ENCODE measurements at regions not wholly inside any gene's neighbourhood (a gene's known extent, or its start where the extent isn't known, plus 50 kb on each side); places are given as distances from the start of the nearest gene placed in this dataset.

DNA sequence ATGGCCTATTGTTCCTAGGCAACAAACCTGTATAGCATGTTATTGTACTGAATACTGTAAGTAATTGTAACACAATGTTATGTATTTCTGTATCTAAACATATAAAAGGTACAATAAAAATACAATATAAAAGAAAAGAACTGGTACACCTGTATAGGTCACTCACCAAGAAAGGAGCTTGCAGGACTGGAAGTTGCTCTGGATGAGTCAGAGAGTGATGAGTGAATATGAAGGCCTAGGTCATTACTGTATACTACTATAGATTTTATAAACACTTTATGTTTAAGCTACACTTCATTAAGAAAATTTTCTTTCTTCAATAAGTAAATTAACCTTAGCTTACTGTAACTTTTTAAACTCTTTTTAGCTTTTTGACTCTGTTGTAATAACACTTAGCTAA lies 559.9 kb downstream of the PLPP3 start:
- no peak for DNase-seq

DNA sequence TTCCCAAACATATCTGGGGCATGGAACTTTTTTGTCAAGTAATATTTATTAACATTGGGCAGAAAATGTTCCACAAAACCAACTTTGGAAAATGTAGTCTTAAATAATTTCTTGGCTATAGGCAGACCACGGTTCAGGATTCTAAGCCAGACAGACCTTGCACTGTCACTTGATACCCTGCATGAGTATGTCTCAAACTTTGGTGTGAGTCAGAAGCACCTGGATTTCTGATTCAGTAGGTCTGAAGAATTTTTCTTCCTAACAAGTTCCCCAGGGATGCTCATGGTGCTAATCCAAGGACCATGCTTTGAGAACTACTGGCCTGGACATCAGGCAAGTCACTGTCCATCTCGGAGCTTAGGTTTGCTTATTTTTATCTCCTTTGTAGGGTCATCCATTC lies 562.0 kb downstream of the PLPP3 start:
- no peak for DNase-seq

DNA sequence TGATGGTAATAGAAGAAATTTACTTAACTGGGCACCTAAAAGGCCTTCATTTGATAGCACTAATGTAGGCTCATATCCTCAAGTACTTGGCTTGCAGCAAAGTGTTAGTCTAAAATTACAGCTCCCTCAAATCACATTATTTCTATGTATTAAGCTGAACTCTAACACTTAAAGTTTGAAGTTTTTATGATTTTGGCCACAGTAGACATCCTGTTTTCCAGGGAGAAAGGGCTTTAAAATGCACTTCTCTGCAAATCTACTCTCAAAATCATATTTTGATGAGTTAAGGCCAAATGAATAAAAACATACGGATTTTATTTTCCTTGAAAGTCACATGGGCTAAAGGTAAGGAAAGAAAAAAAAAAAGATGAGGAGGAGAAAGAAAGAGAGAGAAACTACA lies 575.5 kb downstream of the PLPP3 start:
- no peak for DNase-seq

GRCh38 chr1:56002231-56002630 lies 577.1 kb downstream of the PLPP3 start:
- no peak for DNase-seq

- DNase-seq = no peak
Observed at GRCh38 chr1:56000424-56000823, 578.9 kb downstream of the PLPP3 start.

DNA sequence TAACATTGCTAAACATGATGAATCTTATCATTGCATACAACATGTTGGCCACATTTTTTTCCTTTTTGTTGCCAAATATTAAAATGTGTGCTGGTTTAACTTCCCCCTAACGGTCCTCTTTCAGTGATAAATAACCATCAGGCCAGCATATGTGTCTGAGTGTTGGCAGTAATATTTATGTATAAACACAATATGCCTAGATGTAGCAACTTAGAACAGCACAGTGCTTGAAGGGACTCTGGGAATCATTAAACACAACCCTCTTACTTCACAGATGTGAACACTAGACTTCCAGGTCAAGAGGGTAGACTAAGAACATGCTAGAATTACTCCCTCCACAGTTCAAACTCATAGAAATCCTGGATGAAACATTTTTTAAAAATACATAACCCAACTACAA lies 581.8 kb downstream of the PLPP3 start:
- no peak for DNase-seq

DNA sequence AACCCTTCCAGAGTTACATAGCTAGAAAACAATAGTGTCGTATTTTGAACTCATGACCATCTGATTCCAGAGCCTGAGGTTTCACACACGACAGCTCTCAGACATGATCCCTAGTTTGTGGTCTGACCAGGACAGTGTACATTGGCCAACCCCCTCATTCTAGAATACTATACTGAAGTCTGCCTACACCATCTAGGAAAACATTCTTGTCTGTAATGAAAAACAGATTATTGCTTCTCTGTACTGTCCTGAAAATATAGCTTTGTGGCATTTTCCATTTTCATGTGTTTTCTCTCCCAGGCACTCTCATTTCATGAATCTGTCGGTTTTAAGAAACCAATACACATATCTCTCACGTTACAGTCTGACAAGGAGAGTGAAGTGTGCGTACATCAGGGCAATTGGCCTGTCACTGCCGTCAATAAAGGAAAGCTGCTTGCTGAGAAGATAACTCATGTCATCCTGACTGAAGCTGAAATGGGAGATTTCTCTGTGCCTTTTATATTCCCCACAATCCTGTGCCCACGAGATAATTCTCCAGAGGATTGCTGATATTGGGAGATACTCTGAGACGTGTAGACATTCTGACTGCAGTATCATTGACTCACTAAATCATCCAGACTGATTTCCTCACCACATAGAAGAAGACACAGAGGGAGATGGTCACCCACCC lies 585.6 kb downstream of the PLPP3 start:
- no peak for DNase-seq

DNA sequence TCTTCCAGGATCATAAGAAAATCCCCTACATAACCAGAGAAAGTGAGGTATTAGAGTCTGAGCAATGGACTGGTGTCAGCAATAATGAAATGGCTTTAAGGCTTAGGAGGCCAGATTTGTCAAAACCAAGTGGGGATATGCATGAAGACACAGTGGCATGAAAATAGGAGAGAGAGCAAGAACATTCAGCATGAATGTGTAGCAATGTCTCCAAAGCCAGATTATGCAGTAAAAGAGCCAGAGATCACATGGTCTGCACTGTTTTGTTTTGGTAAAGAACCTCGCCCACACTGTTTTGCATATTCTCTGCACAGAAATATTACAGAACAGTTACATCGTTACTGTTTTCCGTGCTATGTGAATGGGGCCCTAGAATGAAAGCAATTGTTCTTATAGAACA lies 589.4 kb downstream of the PLPP3 start:
- DNase-seq = no peak

DNA sequence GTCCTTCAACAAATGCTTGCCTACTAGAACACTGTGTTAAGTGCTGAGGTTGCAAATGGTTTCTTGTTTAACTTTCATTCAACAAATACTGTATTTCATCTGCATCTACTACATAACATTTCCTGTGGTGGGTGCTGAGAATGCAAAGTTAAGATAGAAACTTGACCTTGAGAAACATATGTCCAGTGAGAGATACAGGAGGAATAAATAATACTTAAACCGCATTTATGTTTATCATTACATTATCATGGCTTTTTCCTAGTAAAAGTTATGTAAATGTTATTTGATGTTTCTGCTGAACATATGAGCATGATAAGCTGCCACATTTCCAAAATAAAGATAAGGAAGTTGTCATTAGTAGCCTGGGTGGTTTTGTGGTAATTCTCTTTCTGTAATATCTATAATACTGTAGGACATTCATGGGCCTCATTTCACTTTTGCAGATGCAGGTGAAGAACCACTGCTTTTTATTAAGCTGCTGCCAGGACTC lies 590.4 kb downstream of the PLPP3 start:
- peak; percentile 61 for DNase-seq

DNA sequence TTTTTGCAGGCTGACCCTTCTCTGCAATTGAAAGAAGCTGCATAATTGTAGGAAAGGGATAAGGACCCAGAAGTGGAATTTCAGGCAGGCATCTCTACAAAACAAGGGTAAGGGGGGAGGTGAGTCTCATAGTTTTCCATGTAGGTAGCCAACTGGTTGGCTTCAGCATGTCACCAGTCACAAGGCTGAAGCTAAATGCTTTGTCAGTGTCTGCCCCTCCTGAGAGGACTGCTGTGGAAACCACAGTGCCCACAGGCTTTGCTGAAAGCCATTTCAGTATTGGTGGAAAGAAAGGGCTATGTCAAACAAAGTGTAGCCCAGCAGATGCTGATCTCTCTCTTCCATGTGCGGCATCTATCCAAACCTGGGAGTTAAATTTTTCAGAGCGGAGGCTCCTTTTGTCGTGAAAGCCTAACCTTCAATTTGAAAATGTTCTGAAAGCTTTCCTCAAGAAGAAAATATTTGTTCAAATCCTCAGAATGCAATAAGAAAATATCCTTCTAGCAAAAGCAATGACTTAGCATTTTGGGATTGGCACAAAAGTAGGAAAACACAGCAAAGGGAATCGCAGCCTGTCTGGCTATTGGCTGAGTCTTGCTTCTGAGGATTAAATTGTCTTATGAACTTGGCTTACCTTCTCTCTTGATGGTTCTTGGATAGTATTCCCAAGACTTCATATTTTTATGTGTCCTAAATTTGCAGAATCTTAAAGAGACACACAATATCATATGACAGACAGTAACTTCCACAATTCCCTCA lies 591.7 kb downstream of the PLPP3 start:
- peak; percentile 36 for DNase-seq

DNA sequence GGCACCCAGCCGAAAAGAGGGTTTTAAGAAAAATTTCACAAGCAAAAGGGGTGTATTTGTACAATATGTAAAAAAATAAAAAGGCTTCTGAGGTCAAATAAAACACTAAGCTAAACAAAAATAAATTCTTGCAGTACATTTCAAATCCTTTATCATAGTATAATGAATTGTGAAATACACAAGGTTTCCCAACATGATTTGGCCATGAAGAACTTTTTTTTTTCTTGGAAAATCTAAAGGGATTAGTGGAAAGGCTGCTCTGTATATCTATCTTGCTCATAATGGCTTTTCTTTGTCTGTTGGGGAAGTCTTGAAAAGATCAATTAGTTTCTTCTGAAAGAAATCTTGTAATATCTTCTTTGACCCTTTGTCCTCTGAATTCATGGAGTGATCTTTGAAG lies 593.4 kb downstream of the PLPP3 start:
- DNase-seq = no peak

- no peak for DNase-seq
Observed at GRCh38 chr1:55981010-55981650, 598.2 kb downstream of the PLPP3 start.

DNA sequence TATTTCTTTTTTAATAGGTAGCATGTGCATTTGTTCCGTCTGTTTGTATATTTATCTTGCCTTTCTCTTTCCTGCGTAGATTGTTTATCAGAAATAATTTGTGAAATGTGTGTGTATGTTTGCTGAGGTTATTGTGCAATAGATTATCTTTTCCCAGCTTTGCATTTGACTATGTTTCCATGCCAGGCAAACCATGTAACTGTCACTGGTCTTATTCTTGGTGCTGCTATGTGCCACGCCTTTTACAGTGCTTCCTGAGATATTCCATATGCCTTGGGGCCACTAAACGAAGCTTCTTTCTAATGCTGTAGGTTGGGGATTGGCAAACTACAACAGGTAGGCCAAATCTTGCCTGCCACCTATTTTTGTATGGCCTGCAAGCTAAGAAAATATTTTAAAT lies 598.8 kb downstream of the PLPP3 start:
- no peak for DNase-seq

DNA sequence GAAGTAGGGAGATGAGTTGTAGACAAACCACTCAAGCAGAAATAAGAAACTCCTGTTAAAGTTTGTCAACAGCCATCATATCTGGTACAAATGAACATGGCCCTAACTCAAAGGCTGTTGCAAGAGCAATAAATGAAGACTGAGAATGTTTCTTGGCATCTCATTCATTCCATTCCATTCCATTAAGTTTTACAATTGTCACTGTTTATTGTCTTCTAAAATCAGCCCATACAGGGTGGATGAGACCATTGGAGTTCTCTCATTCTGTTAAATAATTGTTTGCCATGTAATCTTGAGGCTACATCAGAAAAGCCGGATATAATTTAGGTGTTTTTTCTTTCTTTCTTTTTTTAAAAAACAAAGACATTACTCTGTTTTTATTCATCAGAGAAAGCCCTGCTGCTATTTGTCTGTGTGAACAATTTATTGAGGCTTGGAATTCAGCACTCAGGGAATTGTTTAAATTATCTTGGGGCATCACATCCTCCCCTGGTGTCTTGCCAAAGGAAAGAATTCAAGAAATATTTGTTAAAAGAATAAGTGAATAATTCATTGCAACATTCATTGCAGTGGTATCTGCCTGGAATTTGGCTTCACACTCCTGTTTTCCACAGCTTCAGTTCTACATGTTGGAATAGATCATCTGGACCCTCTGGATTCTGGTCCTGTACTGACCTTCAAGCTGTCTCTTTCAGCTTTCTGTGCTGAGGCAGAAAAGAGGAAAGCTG lies 604.5 kb downstream of the PLPP3 start:
- no peak for DNase-seq

GRCh38 chr1:55970526-55971110 lies 608.7 kb downstream of the PLPP3 start:
- DNase-seq = no peak

- DNase-seq = no peak
Observed at GRCh38 chr1:55969322-55969721, 610.0 kb downstream of the PLPP3 start.

DNA sequence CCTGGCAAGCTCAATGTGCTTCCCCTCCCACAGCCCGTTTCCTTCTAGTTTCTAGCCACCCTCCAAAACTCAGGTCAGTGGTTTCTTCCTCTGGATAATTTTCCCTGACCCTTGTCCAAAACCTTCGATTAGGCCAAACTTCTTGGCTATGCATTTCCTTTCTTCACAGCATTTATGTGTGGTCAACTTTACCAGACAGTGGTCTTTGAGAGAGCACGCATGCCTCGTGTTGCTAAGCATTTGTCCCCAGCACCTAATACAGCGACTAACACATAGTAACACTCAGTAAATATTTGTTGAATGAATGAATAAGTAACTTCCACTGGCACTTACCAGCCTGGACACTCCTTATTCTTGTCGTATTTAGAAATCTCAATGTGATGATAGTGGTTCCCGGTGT lies 610.7 kb downstream of the PLPP3 start:
- no peak for DNase-seq

- no peak for DNase-seq
Observed at GRCh38 chr1:55965981-55966461, 613.3 kb downstream of the PLPP3 start.

- no peak for DNase-seq
Observed at GRCh38 chr1:55962472-55962871, 616.9 kb downstream of the PLPP3 start.

DNA sequence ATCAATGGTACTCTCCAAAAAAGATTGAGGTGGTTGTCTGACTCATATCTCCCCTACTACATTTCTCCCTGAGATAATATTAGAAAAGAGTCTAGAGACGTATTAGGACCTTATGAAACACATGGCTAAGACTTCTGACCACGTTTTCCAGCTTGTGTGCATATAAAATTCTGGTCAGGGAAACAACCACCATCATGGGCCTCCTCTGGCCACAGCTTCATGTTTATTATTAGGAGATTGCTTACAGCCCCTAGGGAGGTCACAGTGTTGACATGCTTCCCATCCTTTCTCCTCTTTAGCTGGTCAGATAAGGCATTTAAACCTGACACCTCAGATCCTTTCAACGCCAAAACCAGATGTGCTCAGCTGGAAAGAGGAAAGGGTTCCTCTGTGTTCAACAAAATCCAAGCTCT lies 620.2 kb downstream of the PLPP3 start:
- no peak for DNase-seq

DNA sequence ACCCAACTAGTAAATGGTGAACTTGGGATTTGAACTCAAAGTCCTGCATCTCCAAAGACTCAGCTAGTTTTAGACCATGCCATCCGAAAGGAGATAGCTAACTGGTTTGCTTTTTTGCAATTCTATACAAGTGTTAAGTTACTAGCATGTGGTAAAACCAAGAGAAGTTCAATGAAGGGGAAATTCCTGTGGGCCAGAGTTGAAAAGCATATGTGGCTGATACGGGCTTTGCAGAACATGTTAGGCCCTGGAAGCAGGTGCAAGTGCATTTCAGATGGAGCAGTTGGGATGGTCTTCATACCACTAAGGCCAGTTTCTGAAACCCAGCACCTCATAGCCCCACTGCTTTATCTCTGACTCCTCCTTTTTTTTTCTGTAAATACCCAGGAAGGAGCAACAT lies 620.9 kb downstream of the PLPP3 start:
- no peak for DNase-seq

DNA sequence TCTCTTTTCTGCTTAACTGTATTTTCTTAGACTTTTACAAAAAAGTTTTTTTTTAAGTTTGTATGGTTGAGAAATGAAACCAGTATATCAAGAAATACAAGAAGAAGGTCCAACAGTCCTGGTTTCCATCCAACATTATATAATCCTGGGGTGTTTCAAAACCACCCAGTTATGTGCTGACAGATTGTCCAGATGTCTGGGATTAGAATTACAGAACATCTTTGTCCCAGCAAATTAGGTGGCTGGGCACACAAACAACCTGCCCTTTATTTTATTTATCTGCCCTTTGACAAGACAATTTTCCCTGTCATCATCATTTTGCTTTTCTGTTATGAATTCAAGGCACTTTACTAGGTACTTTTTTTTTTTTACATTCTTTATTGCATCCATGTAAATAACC lies 622.1 kb downstream of the PLPP3 start:
- DNase-seq = no peak
